Ascending aorta (tissue), 2 donors: ENCODE measurements at regions not wholly inside any gene's neighbourhood (a gene's known extent, or its start where the extent isn't known, plus 50 kb on each side); places are given as distances from the start of the nearest gene placed in this dataset.

Source experiments
- DNase-seq, 2 donors: peaks; one replicate each; pipeline ENCODE4 v3.0.0-alpha.2; 2019; ENCODE audit warnings: low spot score in 2 of 2
- H3K27ac ChIP-seq, 2 donors: fragments of 200-600 bp; sonication (generic); one replicate each; pipeline ENCODE4 v1.5.1; 2016 to 2017; ENCODE audit warnings: mild to moderate bottlenecking in 1 of 2
- H3K27me3 ChIP-seq: fragments of 200-600 bp; sonication (generic); one replicate; pipeline ENCODE4 v1.5.1; 2017
- H3K36me3 ChIP-seq, 2 donors: fragments of 200-600 bp; sonication (generic); one replicate each; pipeline ENCODE4 v1.5.1; 2016
- H3K4me1 ChIP-seq, 2 donors: fragments of 200-600 bp; sonication (generic); one replicate each; pipeline ENCODE4 v1.5.1; 2016 to 2017; ENCODE audit warnings: mild to moderate bottlenecking in 1 of 2
- H3K4me3 ChIP-seq, 2 donors: fragments of 200-600 bp; sonication (generic); one replicate each; pipeline ENCODE4 v1.5.1; 2016 to 2017; ENCODE audit warnings: mild to moderate bottlenecking in 1 of 2
- H3K9me3 ChIP-seq, 2 donors: fragments of 200-600 bp; sonication (generic); one replicate each; pipeline ENCODE4 v1.5.1; 2016
- intact Hi-C: fragments of 100-400 bp; cut with DNase I; formaldehyde crosslinking; loops from one replicate; pipeline ENCODE4 v1.15.1; 2023
- TF ChIP-seq, protein P1 (sequence below), 3 experiments: fragments of 200-600 bp in 2 of 3; fragments of 450-650 bp in 1 of 3; sonication (generic) in 2 of 3; IDR thresholded peaks; one replicate each; pipeline ENCODE4 v1.5.1; 2016 to 2019; ENCODE audit warnings: antibody characterized with exemption in 3 of 3, mild to moderate bottlenecking in 1 of 3, moderate library complexity in 1 of 3

DNA sequence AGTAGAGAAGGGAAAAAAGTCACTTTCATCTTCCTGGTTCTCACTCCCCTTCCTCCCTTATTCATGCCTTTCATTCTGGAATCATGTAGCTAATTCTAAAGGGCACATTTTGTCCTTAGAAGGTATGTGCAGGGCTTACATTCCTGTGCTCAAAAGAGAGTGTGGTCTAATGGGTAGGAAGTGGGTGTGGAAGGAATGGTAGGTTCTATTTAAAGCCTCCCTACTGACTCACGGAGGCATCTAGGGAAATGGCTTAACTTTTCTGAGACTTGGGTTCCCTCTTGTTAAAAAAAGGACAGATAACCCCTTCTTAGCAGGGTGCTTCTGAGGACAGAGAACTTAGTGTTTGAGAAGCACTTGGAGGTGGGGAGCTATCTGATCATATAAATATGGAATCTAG is 249.3 kb upstream of the DUSP10 start:
- Histone ChIP-seq H3K27me3 (no peaks in the 10 kb centered on the region), H3K27ac (no peak overlapping the region), H3K4me3 (no peak overlapping the region), H3K36me3 (no peaks in the 10 kb centered on the region), H3K9me3 (no peaks in the 10 kb centered on the region), H3K4me1 (no peaks in the 10 kb centered on the region)
- intact Hi-C loops = no loop called here
- TF ChIP-seq, protein P1, sequence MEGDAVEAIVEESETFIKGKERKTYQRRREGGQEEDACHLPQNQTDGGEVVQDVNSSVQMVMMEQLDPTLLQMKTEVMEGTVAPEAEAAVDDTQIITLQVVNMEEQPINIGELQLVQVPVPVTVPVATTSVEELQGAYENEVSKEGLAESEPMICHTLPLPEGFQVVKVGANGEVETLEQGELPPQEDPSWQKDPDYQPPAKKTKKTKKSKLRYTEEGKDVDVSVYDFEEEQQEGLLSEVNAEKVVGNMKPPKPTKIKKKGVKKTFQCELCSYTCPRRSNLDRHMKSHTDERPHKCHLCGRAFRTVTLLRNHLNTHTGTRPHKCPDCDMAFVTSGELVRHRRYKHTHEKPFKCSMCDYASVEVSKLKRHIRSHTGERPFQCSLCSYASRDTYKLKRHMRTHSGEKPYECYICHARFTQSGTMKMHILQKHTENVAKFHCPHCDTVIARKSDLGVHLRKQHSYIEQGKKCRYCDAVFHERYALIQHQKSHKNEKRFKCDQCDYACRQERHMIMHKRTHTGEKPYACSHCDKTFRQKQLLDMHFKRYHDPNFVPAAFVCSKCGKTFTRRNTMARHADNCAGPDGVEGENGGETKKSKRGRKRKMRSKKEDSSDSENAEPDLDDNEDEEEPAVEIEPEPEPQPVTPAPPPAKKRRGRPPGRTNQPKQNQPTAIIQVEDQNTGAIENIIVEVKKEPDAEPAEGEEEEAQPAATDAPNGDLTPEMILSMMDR (IDR thresholded peaks at IDR 0.05) = no peak
- no peak for DNase-seq

DNA sequence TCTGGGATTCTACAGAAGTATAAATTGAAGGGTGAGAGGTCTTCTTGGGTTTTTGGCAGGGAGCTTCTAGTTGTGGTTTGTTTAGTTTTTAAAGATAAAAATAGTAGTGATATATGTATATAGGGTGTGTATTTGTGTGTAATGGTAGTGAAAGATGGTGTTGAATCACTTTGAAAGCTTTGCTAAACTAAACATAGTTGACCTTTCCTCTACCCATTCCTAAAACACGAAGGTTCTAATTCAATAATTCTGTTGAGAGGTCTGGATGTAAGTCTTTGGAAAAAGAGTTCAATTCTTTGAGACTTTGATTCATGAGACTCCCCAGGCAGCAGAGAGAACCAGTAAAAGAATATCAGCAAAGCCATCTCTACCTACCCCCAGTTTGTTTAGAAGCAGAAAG is 247.9 kb upstream of the DUSP10 start:
- intact Hi-C loops = no loop called here
- no peak overlapping the region for H3K27ac ChIP-seq
- no peaks in the 10 kb centered on the region for H3K27me3 ChIP-seq
- H3K4me3 ChIP-seq = no peak overlapping the region
- H3K4me1 ChIP-seq = no peaks in the 10 kb centered on the region
- no peaks in the 10 kb centered on the region for H3K36me3 ChIP-seq
- DNase-seq = no peak
- H3K9me3 ChIP-seq = no peaks in the 10 kb centered on the region
- TF ChIP-seq, protein P1 (IDR thresholded peaks at IDR 0.05) = no peak

DNA sequence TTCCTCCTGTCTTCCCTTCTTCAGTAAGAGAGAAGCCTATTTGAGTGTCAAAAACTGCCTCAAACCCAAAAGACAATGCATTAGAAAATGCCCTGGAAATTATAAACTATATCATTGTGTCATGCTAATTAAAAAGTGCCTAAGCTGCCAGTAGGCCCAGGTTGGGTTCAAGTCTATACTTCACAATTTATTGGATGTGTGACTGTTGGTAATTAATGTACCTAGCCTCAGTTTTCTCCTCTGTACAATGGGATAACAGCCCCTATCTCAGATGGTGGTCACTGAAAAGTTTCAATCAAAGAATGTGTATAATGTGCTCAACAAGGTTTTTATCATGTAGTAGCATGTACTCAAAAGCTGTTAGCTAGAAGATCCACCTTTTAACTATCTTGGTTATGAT is 246.9 kb upstream of the DUSP10 start:
- Histone ChIP-seq H3K4me3 (no peak overlapping the region), H3K27ac (no peak overlapping the region), H3K36me3 (no peaks in the 10 kb centered on the region), H3K4me1 (no peaks in the 10 kb centered on the region), H3K9me3 (no peaks in the 10 kb centered on the region), H3K27me3 (no peaks in the 10 kb centered on the region)
- no peak for DNase-seq
- intact Hi-C loops = no loop called here
- TF ChIP-seq, protein P1 (IDR thresholded peaks at IDR 0.05) = no peak

DNA sequence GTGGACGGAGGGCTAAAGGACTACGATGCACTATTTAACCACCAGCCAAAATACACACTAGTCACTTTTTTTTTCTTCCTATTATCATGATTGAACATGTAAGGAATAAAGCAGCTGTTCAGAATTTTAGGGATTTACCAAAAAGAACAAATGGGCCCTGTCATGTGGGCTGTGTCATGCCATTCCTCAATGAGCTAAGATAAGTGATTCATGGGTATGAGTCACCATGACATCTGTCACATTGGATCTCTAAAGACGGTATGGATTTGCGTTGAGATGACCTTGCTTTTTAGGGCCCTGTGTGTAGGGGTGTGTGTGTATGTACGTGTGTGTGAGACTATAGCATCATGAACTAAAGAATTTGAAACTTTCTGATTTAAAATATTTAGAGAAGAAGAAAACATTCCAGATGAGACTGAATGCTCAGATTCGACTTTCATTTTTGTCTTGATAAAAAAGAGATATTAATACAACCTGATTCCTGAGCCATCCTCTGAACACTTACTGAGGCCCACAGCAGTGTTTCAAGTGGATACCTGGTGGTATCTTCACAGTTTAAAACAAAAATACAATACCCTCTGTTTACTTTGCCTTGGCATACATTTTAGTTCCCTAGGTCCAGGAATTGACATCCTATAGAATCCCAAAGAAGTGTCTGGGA is 246.1 kb upstream of the DUSP10 start:
- intact Hi-C loops = no loop called here
- DNase-seq = no peak
- Histone ChIP-seq H3K36me3 (no peaks in the 10 kb centered on the region), H3K9me3 (no peaks in the 10 kb centered on the region), H3K27ac (no peak overlapping the region), H3K4me3 (no peak overlapping the region), H3K27me3 (no peaks in the 10 kb centered on the region), H3K4me1 (no peaks in the 10 kb centered on the region)
- TF ChIP-seq, protein P1 (IDR thresholded peaks at IDR 0.05) = no peak

DNA sequence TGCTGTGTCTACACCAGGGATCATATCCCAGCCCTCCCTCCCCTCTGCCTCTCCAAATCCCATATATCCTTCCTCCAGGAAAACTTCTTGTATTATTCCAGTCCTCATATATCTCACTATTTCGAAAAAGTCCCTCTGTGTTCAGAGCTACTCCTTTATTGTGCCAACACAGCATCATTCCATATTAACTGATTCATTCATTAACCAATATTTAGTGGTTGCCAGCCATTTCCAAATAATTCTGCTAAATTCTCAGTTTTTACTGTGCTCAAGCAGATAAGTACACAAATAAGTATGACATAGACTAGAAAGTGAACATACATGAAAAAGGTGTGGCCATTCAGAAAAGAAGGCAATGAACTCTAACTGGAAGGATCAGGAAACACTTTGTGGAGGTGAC is 241.6 kb upstream of the DUSP10 start:
- H3K27me3 ChIP-seq = no peaks in the 10 kb centered on the region
- H3K4me1 ChIP-seq = no peaks in the 10 kb centered on the region
- TF ChIP-seq, protein P1 (IDR thresholded peaks at IDR 0.05) = no peak
- no peak overlapping the region for H3K4me3 ChIP-seq
- no peaks in the 10 kb centered on the region for H3K36me3 ChIP-seq
- no peak overlapping the region for H3K27ac ChIP-seq
- no peaks in the 10 kb centered on the region for H3K9me3 ChIP-seq
- intact Hi-C loops = no loop called here
- DNase-seq = no peak

DNA sequence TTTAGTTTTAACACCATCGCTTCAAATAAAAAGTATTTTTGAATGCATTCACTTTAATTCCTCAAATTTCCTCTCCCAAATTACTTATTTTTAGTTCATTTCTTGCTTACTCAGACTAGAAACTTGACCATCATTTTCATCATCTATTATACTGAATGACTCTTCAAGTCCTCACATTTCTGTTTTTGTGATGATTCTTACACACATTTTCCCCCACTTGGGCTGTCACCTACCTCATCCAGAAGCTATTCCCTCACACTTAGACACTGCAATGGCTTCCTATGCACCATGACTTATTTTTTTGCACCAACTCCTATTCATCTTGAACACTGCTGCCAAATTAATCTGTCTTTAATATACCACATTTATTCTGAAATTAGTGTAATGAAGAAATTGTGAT is 239.6 kb upstream of the DUSP10 start:
- TF ChIP-seq, protein P1 (IDR thresholded peaks at IDR 0.05) = no peak
- H3K4me3 ChIP-seq = no peak overlapping the region
- no peaks in the 10 kb centered on the region for H3K27me3 ChIP-seq
- DNase-seq = no peak
- no peaks in the 10 kb centered on the region for H3K36me3 ChIP-seq
- H3K9me3 ChIP-seq = no peaks in the 10 kb centered on the region
- no peaks in the 10 kb centered on the region for H3K4me1 ChIP-seq
- intact Hi-C loops = no loop called here
- no peak overlapping the region for H3K27ac ChIP-seq
